PC-3 (cell line): ENCODE measurements at regions not wholly inside any gene's neighbourhood (a gene's known extent, or its start where the extent isn't known, plus 50 kb on each side); places are given as distances from the start of the nearest gene placed in this dataset.

Experiments used
- ATAC-seq: fragments of 200-7000 bp; cut with Tn5 transposase; 2 replicates; pipeline ENCODE4 v1.9.1; 2020; ENCODE audit warnings: mild to moderate bottlenecking, moderate library complexity
- BruUV-seq: library from RNA; stranded (reverse); fragments of 400-500 nt; replicated peaks from 2 replicates; lab custom pipeline; 2021; lab: Mats Ljungman, UMichigan
- CTCF ChIA-PET: fragments of 300-600 bp; sonication (Branson Sonifier 250); formaldehyde crosslinking; loops from one replicate; lab custom pipeline; 2022; ENCODE audit warnings: antibody characterized with exemption; lab: Charles Lee
- POLR2A ChIA-PET: fragments of 300-600 bp; sonication (Branson Sonifier 250); formaldehyde crosslinking; loops from one replicate; lab custom pipeline; 2022; ENCODE audit warnings: antibody characterized with exemption; ENCODE audit not compliant: unreplicated experiment; lab: Charles Lee
- DNase-seq: peaks from one replicate; pipeline ENCODE4 v3.0.0-alpha.2; 2015
- H2AFZ ChIP-seq: fragments of 300-600 bp; sonication (generic); 2 replicates; pipeline ENCODE4 v1.6.0; 2016; ENCODE audit warnings: antibody characterized with exemption, low read length
- H3F3A ChIP-seq: fragments of 300-600 bp; sonication (generic); one replicate; pipeline ENCODE4 v1.6.0; 2017; ENCODE audit warnings: antibody characterized with exemption, low read length, control low read depth, mild to moderate bottlenecking; ENCODE audit not compliant: unreplicated experiment
- H3K27ac ChIP-seq: fragments of 300-600 bp; sonication (generic); 2 replicates; pipeline ENCODE4 v1.5.1; 2016; ENCODE audit warnings: mild to moderate bottlenecking, low read length
- H3K27me3 ChIP-seq: fragments of 300-600 bp; sonication (generic); 2 replicates; pipeline ENCODE4 v1.6.1; 2016; ENCODE audit warnings: low read length, mixed read lengths
- H3K36me3 ChIP-seq: fragments of 300-600 bp; sonication (generic); 2 replicates; pipeline ENCODE4 v1.6.1; 2016; ENCODE audit warnings: low read depth, mixed run types, low read length, mixed read lengths
- H3K4me1 ChIP-seq: fragments of 300-600 bp; sonication (generic); 2 replicates; pipeline ENCODE4 v1.5.1; 2016; ENCODE audit warnings: low read length; ENCODE audit not compliant: insufficient read depth
- H3K4me2 ChIP-seq: fragments of 300-600 bp; sonication (generic); 2 replicates; pipeline ENCODE4 v1.6.0; 2016; ENCODE audit warnings: low read length
- H3K4me3 ChIP-seq: fragments of 300-600 bp; sonication (generic); 2 replicates; pipeline ENCODE4 v1.5.1; 2016; ENCODE audit warnings: mild to moderate bottlenecking, low read length, mixed read lengths
- H3K79me2 ChIP-seq: fragments of 300-600 bp; sonication (generic); 2 replicates; pipeline ENCODE4 v1.6.1; 2017; ENCODE audit warnings: low read length, mixed read lengths
- H3K9ac ChIP-seq: fragments of 300-600 bp; sonication (generic); 2 replicates; pipeline ENCODE4 v1.6.0; 2016; ENCODE audit warnings: mild to moderate bottlenecking, low read length
- H3K9me2 ChIP-seq: fragments of 300-600 bp; sonication (generic); replicated peaks from 2 replicates; pipeline ENCODE4 v1.6.1; 2016; ENCODE audit warnings: mixed run types, low read length, mixed read lengths
- H3K9me3 ChIP-seq: fragments of 300-600 bp; sonication (generic); 2 replicates; pipeline ENCODE4 v1.6.1; 2016; ENCODE audit warnings: low read length, mixed read lengths
- H4K20me1 ChIP-seq: fragments of 300-600 bp; sonication (generic); 2 replicates; pipeline ENCODE4 v1.6.1; 2016; ENCODE audit warnings: low read length, mixed read lengths
- CTCF ChIP-seq: fragments of 300-600 bp; sonication (generic); conservative IDR thresholded peaks from 2 replicates; pipeline ENCODE4 v1.5.1; 2017; ENCODE audit warnings: antibody characterized with exemption, low read depth, mild to moderate bottlenecking, low read length
- EZH2 ChIP-seq: fragments of 300-600 bp; sonication (generic); IDR thresholded peaks from one replicate; pipeline ENCODE4 v1.6.1; 2017; ENCODE audit warnings: antibody characterized with exemption, mild to moderate bottlenecking, low read length; ENCODE audit not compliant: unreplicated experiment
- EZH2phosphoT487 ChIP-seq: fragments of 300-600 bp; sonication (generic); IDR thresholded peaks from 2 replicates; pipeline ENCODE4 v1.6.1; 2018; ENCODE audit warnings: mild to moderate bottlenecking, antibody characterized with exemption, low read length, borderline replicate concordance
- intact Hi-C: fragments of 100-400 bp; cut with micrococcal nuclease; formaldehyde crosslinking; loops from 2 replicates; pipeline ENCODE4 v1.9.0; 2023

DNA sequence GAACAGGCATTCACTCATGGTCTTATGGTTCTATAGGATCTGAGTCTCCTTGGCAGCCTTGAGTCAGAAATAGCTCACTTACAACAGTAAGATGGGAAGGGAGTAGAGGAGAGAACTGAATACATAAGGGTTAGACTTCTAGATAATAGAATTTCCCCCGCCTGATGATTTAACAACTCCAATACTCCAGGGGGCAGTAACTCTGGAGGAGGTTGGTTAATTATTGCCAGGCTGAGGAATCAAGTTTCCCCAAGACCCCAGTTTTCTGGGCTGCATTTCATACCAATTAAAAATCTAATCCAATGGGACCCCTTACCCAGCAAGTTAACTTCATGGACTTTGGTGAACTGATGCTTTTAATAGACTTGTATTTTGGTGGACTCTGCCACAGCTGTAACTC is 94.2 kb upstream of the MOCS1 start:
- Histone ChIP-seq H3K4me1 (no peaks in the 10 kb centered on the region), H3K79me2 (no peaks in the 10 kb centered on the region), H3K4me3 (no peak overlapping the region), H3F3A (no peaks in the 10 kb centered on the region), H4K20me1 (no peaks in the 10 kb centered on the region), H3K9ac (no peak overlapping the region), H3K9me3 (0 out of 2 replicates have a peak, but pooled peaks cover 9% of the 10 kb centered on the region), H3K9me2 (no peaks in the 10 kb centered on the region), H3K27ac (no peak overlapping the region), H3K27me3 (no peaks in the 10 kb centered on the region), H2AFZ (no peak overlapping the region), H3K36me3 (no peaks in the 10 kb centered on the region), H3K4me2 (no peak overlapping the region)
- POLR2A ChIA-PET, result no interaction called here
- DNase-seq, result no peak
- CTCF ChIA-PET, result no interaction called here
- intact Hi-C loops, result no loop called here
- TF ChIP-seq EZH2phosphoT487 (no peak), EZH2 (no peak), CTCF (no peak)
- ATAC-seq, result no peak
- BruUV-seq, result no TSS peak

GRCh38 chr6:40022867-40023266 is 88.6 kb upstream of the MOCS1 start:
- no peak overlapping the region for H2AFZ ChIP-seq
- ChIA-PET POLR2A (no interaction called here), CTCF (no interaction called here)
- no peaks in the 10 kb centered on the region for H3K27me3 ChIP-seq
- no peaks in the 10 kb centered on the region for H3K9me2 ChIP-seq
- no peak overlapping the region for H3K4me3 ChIP-seq
- no peak overlapping the region for H3K4me2 ChIP-seq
- DNase-seq, result no peak
- H3F3A ChIP-seq, result no peaks in the 10 kb centered on the region
- no peak overlapping the region for H3K27ac ChIP-seq
- TF ChIP-seq CTCF, result no peak
- no peak for TF ChIP-seq EZH2
- no peak for TF ChIP-seq EZH2phosphoT487
- H3K36me3 ChIP-seq, result no peaks in the 10 kb centered on the region
- intact Hi-C loops, result no loop called here
- no TSS peak for BruUV-seq
- H3K9me3 ChIP-seq, result 0 out of 2 replicates have a peak, but pooled peaks cover 6% of the 10 kb centered on the region
- H3K9ac ChIP-seq, result no peak overlapping the region
- no peaks in the 10 kb centered on the region for H3K79me2 ChIP-seq
- no peaks in the 10 kb centered on the region for H3K4me1 ChIP-seq
- ATAC-seq, result no peak
- H4K20me1 ChIP-seq, result no peaks in the 10 kb centered on the region

- H3K9me2 ChIP-seq, result no peaks in the 10 kb centered on the region
- intact Hi-C loops, result no loop called here
- no TSS peak for BruUV-seq
- H3K4me2 ChIP-seq, result no peak overlapping the region
- no peaks in the 10 kb centered on the region for H3K79me2 ChIP-seq
- H3K9ac ChIP-seq, result no peak overlapping the region
- POLR2A ChIA-PET, result no interaction called here
- H4K20me1 ChIP-seq, result no peaks in the 10 kb centered on the region
- H2AFZ ChIP-seq, result no peak overlapping the region
- no peak overlapping the region for H3K27ac ChIP-seq
- no peak for DNase-seq
- CTCF ChIA-PET, result no interaction called here
- no peak for ATAC-seq
- no peaks in the 10 kb centered on the region for H3K9me3 ChIP-seq
- H3F3A ChIP-seq, result no peaks in the 10 kb centered on the region
- TF ChIP-seq EZH2 (no peak), CTCF (no peak), EZH2phosphoT487 (no peak)
- H3K4me1 ChIP-seq, result no peaks in the 10 kb centered on the region
- no peaks in the 10 kb centered on the region for H3K36me3 ChIP-seq
- H3K4me3 ChIP-seq, result no peak overlapping the region
- no peaks in the 10 kb centered on the region for H3K27me3 ChIP-seq
Measured at GRCh38 chr6:40020166-40020565, 85.9 kb upstream of the MOCS1 start.
